HEK293T (cell line): ENCODE measurements at regions not wholly inside any gene's neighbourhood (a gene's known extent, or its start where the extent isn't known, plus 50 kb on each side); places are given as distances from the start of the nearest gene placed in this dataset.

Experiments
- ARNT ChIP-seq: fragments of 450-650 bp; IDR thresholded peaks from 2 replicates; pipeline ENCODE4 v1.6.1; 2017; ENCODE audit warnings: mild to moderate bottlenecking
- BHLHE40 ChIP-seq: fragments of 450-650 bp; IDR thresholded peaks from 2 replicates; pipeline ENCODE4 v1.6.1; 2016; ENCODE audit warnings: mild to moderate bottlenecking, moderate library complexity, borderline replicate concordance
- HDGF ChIP-seq: fragments of 450-650 bp; IDR thresholded peaks from 2 replicates; pipeline ENCODE4 v1.6.1; 2017; ENCODE audit warnings: antibody characterized with exemption, borderline replicate concordance

DNA sequence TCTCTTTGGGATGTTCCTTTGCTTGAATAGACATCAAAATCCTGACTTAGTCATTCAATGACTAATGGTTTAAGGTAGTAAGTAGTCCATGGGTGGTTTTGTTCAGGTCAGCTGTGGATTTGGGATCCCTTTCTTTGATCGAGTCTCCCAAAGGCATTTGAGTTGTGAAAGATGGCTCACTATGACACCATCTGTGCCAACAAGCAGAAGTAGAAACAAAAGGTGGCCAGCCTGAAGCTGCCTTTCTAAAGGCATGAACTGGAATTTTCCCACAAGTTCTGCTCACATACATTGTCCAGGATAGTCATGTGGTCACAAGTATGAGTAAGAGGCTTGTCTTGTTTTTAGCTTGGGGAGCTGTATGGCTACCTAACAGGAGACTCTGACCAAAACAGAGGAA lies 129.9 kb downstream of the CCNG2 start:
- no peak for TF ChIP-seq BHLHE40
- TF ChIP-seq HDGF: no peak
- no peak for TF ChIP-seq ARNT
